ENCODE measurements at regions not wholly inside any gene's neighbourhood (a gene's known extent, or its start where the extent isn't known, plus 50 kb on each side); places are given as distances from the start of the nearest gene placed in this dataset.

- TF ChIP-seq CTCF (IDR thresholded peaks at IDR 0.05) (no peak), POLR2A (IDR thresholded peaks at IDR 0.05) (no peak), POLR2AphosphoS5 (IDR thresholded peaks at IDR 0.05) (no peak)
These were observed 1700.1 kb upstream of the PRR20A start for GRCh38 chr13:55440465-55441085.
